AG04449 (cell line): ENCODE measurements at regions not wholly inside any gene's neighbourhood (a gene's known extent, or its start where the extent isn't known, plus 50 kb on each side); places are given as distances from the start of the nearest gene placed in this dataset.
"Not testable (repeated sequence)": the region's sequence is repeated elsewhere in the genome, so short reads cannot be mapped to it uniquely, and the experiment has no call there.

Experiments used
- CTCF ChIA-PET: fragments of 350-600 bp; formaldehyde crosslinking; extraction: SDS; loops from one replicate; lab custom pipeline; 2021; ENCODE audit warnings: antibody characterized with exemption; lab: Yijun Ruan, JAX
- POLR2A ChIA-PET: fragments of 400-600, 350-600 bp; formaldehyde crosslinking; extraction: SDS; loops from one replicate; lab custom pipeline; 2020; ENCODE audit warnings: antibody characterized with exemption, inconsistent platforms; lab: Yijun Ruan, JAX
- DNase-seq: peaks from one replicate; pipeline ENCODE4 v3.0.0-alpha.2; 2010; ENCODE audit warnings: low read depth, low spot score
- H3K4me3 ChIP-seq: 2 replicates; pipeline ENCODE4 v1.5.1; 2011; ENCODE audit warnings: low read depth, mild to moderate bottlenecking, control low read depth, low read length
- CTCF ChIP-seq: IDR thresholded peaks from one replicate; pipeline ENCODE4 v1.5.1; 2011; ENCODE audit warnings: mild to moderate bottlenecking, moderate library complexity, low read length, control low read depth, inconsistent platforms; ENCODE audit not compliant: insufficient read depth; ENCODE audit errors: missing control alignments

GRCh38 chr1:116847190-116847589 is 62.5 kb upstream of the PTGFRN start:
- CTCF ChIA-PET: interaction anchor here (1.1 to 1.5 kb wide), 2 partner anchors 9 to 110 kb away, joined by 3 to 4 read pairs; no protein-coding TSS in a partner anchor
- no peak overlapping the region for H3K4me3 ChIP-seq
- POLR2A ChIA-PET: no interaction called here
- no peak for TF ChIP-seq CTCF
- no peak for DNase-seq

- POLR2A ChIA-PET: no interaction called here
- 0 out of 2 replicates have a peak overlapping the region, but pooled peaks have one; percentile 2 for H3K4me3 ChIP-seq
- peak; percentile 45 for DNase-seq
- no peak for TF ChIP-seq CTCF
- CTCF ChIA-PET: interaction anchor here (1.1 to 1.5 kb wide), 2 partner anchors 8 to 111 kb away, joined by 3 to 4 read pairs; no protein-coding TSS in a partner anchor
These were observed 61.8 kb upstream of the PTGFRN start for GRCh38 chr1:116847688-116848531.

GRCh38 chr1:116850436-116850835 is 59.3 kb upstream of the PTGFRN start:
- DNase-seq: no peak
- CTCF ChIA-PET: no interaction called here
- POLR2A ChIA-PET: no interaction called here

GRCh38 chr1:116851189-116851588 is 58.5 kb upstream of the PTGFRN start:
- DNase-seq, CTCF ChIA-PET, POLR2A ChIA-PET: not testable (repeated sequence)

More at GRCh38 chr1:116850436-116850835, 59.3 kb upstream of the PTGFRN start:
- no peak overlapping the region for H3K4me3 ChIP-seq
- no peak for TF ChIP-seq CTCF

GRCh38 chr1:116851846-116852245 is 57.9 kb upstream of the PTGFRN start:
- CTCF ChIA-PET: interaction anchor here (1.4 to 2.0 kb wide), 2 partner anchors 114 to 205 kb away, joined by 3 to 6 read pairs; no protein-coding TSS in a partner anchor
- no peak for DNase-seq
- H3K4me3 ChIP-seq: no peak overlapping the region
- POLR2A ChIA-PET: no interaction called here
- TF ChIP-seq CTCF: no peak

More at GRCh38 chr1:116851189-116851588, 58.5 kb upstream of the PTGFRN start:
- H3K4me3 ChIP-seq: not testable (repeated sequence)

GRCh38 chr1:116852367-116852766 is 57.3 kb upstream of the PTGFRN start:
- POLR2A ChIA-PET: no interaction called here
- no peak for DNase-seq
- TF ChIP-seq CTCF: no peak
- CTCF ChIA-PET: interaction anchor here (1.4 to 2.0 kb wide), 2 partner anchors 115 to 205 kb away, joined by 3 to 6 read pairs; no protein-coding TSS in a partner anchor
- no peak overlapping the region for H3K4me3 ChIP-seq
